ENCODE measurements at regions not wholly inside any gene's neighbourhood (a gene's known extent, or its start where the extent isn't known, plus 50 kb on each side); places are given as distances from the start of the nearest gene placed in this dataset.

DNA sequence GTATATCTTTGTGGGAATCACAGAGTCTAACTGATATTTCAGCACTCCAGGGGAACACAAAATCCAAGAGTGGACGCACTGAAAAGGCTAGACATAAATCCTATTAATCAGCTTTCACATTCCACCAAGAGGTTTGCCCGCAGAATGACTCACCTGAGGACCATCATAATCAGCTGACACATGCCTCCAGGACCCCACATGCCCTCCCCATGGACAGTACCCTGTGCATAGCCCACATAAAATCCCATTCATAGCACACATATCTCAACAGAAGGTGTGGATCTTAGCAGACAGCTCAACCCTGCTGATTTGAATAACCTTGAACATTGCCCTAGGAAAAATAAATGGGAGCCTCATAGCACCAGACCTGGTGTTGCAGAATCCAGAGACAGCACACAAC, 246.8 kb upstream of the TENT5A start:
- TF ChIP-seq, protein P1, sequence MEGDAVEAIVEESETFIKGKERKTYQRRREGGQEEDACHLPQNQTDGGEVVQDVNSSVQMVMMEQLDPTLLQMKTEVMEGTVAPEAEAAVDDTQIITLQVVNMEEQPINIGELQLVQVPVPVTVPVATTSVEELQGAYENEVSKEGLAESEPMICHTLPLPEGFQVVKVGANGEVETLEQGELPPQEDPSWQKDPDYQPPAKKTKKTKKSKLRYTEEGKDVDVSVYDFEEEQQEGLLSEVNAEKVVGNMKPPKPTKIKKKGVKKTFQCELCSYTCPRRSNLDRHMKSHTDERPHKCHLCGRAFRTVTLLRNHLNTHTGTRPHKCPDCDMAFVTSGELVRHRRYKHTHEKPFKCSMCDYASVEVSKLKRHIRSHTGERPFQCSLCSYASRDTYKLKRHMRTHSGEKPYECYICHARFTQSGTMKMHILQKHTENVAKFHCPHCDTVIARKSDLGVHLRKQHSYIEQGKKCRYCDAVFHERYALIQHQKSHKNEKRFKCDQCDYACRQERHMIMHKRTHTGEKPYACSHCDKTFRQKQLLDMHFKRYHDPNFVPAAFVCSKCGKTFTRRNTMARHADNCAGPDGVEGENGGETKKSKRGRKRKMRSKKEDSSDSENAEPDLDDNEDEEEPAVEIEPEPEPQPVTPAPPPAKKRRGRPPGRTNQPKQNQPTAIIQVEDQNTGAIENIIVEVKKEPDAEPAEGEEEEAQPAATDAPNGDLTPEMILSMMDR (IDR thresholded peaks at IDR 0.05), result no peak
- no peak for TF ChIP-seq EP300 (IDR thresholded peaks at IDR 0.05)
